Stimulated activated CD4-positive, alpha-beta T cell treated with anti-CD3 and anti-CD28 coated beads, Interleukin-12 subunit alpha, Interleukin-12 subunit beta, amount 100 ng/mL, for 24 hours (primary cell): ENCODE measurements at regions not wholly inside any gene's neighbourhood (a gene's known extent, or its start where the extent isn't known, plus 50 kb on each side); places are given as distances from the start of the nearest gene placed in this dataset.

ENCODE experiments used
- DNase-seq, 2 experiments: peaks; one replicate each; pipeline ENCODE4 v3.0.0-alpha.2; 2020; ENCODE audit warnings: low read depth in 2 of 2

GRCh38 chr6:14964556-14965270, 281.2 kb upstream of the JARID2 start:
- DNase-seq, result no peak

GRCh38 chr6:14965424-14966075, 280.3 kb upstream of the JARID2 start:
- no peak for DNase-seq

GRCh38 chr6:14966096-14966905, 279.6 kb upstream of the JARID2 start:
- no peak for DNase-seq

- DNase-seq, result no peak
Measured at GRCh38 chr6:14966906-14967711, 278.8 kb upstream of the JARID2 start.

GRCh38 chr6:14968056-14968637, 277.7 kb upstream of the JARID2 start:
- DNase-seq, result no peak

GRCh38 chr6:14969126-14969525, 276.7 kb upstream of the JARID2 start:
- DNase-seq, result no peak

GRCh38 chr6:14972379-14973067, 273.3 kb upstream of the JARID2 start:
- no peak for DNase-seq

- DNase-seq, result no peak
Measured at GRCh38 chr6:14974372-14974771, 271.5 kb upstream of the JARID2 start.

- no peak for DNase-seq
Measured at GRCh38 chr6:14974792-14975470, 270.9 kb upstream of the JARID2 start.

- no peak for DNase-seq
Measured at GRCh38 chr6:14975471-14975817, 270.4 kb upstream of the JARID2 start.

- no peak for DNase-seq
Measured at GRCh38 chr6:14977747-14978382, 268.0 kb upstream of the JARID2 start.

- no peak for DNase-seq
Measured at GRCh38 chr6:14981960-14982359, 263.9 kb upstream of the JARID2 start.

GRCh38 chr6:14983599-14984518, 262.0 kb upstream of the JARID2 start:
- DNase-seq, result no peak

- no peak for DNase-seq
Measured at GRCh38 chr6:14984519-14984853, 261.4 kb upstream of the JARID2 start.

GRCh38 chr6:14985366-14985765, 260.5 kb upstream of the JARID2 start:
- DNase-seq, result no peak

- no peak for DNase-seq
Measured at GRCh38 chr6:14986370-14986769, 259.5 kb upstream of the JARID2 start.

- DNase-seq, result no peak
Measured at GRCh38 chr6:14987490-14987889, 258.4 kb upstream of the JARID2 start.

- no peak for DNase-seq
Measured at GRCh38 chr6:14992382-14992781, 253.5 kb upstream of the JARID2 start.

GRCh38 chr6:14995208-14995607, 250.7 kb upstream of the JARID2 start:
- DNase-seq, result no peak
